Smooth muscle cell (in vitro differentiated cells): ENCODE measurements at regions not wholly inside any gene's neighbourhood (a gene's known extent, or its start where the extent isn't known, plus 50 kb on each side); places are given as distances from the start of the nearest gene placed in this dataset.
"Not testable (repeated sequence)": the region's sequence is repeated elsewhere in the genome, so short reads cannot be mapped to it uniquely, and the experiment has no call there.

Source experiments
- DNase-seq: peaks from one replicate; lab custom pipeline; 2025; ENCODE audit not compliant: unreplicated experiment; lab: John Stamatoyannopoulos, UW
- H2AFZ ChIP-seq: fragments of 200-600 bp; sonication (generic); 2 replicates; pipeline ENCODE4 v1.6.0; 2016; ENCODE audit warnings: antibody characterized with exemption, low read depth, mild to moderate bottlenecking
- H3F3A ChIP-seq: fragments of 200-600 bp; sonication (generic); 2 replicates; pipeline ENCODE4 v1.6.0; 2017; ENCODE audit warnings: antibody characterized with exemption, low read depth
- H3K27ac ChIP-seq: fragments of 200-600 bp; sonication (generic); 2 replicates; pipeline ENCODE4 v1.5.1; 2016; ENCODE audit warnings: low read depth, mild to moderate bottlenecking
- H3K27me3 ChIP-seq: fragments of 200-600 bp; sonication (generic); 2 replicates; pipeline ENCODE4 v1.6.1; 2016; ENCODE audit warnings: low read depth, mild to moderate bottlenecking
- H3K36me3 ChIP-seq: fragments of 200-600 bp; sonication (generic); 2 replicates; pipeline ENCODE4 v1.5.1; 2016; ENCODE audit warnings: low read depth
- H3K4me1 ChIP-seq: fragments of 200-600 bp; sonication (generic); 2 replicates; pipeline ENCODE4 v1.5.1; 2016; ENCODE audit warnings: low read depth
- H3K4me2 ChIP-seq: fragments of 200-600 bp; sonication (generic); 2 replicates; pipeline ENCODE4 v1.6.0; 2016; ENCODE audit warnings: mild to moderate bottlenecking
- H3K4me3 ChIP-seq: fragments of 200-600 bp; sonication (generic); 2 replicates; pipeline ENCODE4 v1.5.1; 2016; ENCODE audit warnings: mild to moderate bottlenecking
- H3K79me2 ChIP-seq: fragments of 200-600 bp; sonication (generic); 2 replicates; pipeline ENCODE4 v1.6.0; 2016; ENCODE audit warnings: low read depth, mild to moderate bottlenecking
- H3K9ac ChIP-seq: fragments of 200-600 bp; sonication (generic); 2 replicates; pipeline ENCODE4 v1.6.0; 2016; ENCODE audit warnings: low read depth
- H3K9me3 ChIP-seq: fragments of 200-600 bp; sonication (generic); replicated peaks from 2 replicates; pipeline ENCODE4 v1.5.1; 2016; ENCODE audit warnings: low read depth
- H4K20me1 ChIP-seq: fragments of 200-600 bp; sonication (generic); 2 replicates; pipeline ENCODE4 v1.6.0; 2016; ENCODE audit warnings: low read depth
- CTCF ChIP-seq: fragments of 200-600 bp; sonication (generic); IDR thresholded peaks from 2 replicates; pipeline ENCODE4 v1.5.1; 2017; ENCODE audit warnings: borderline replicate concordance, mild to moderate bottlenecking, antibody characterized with exemption; ENCODE audit not compliant: insufficient read depth, poor library complexity, severe bottlenecking
- WGBS: methylation state at CpG from one replicate; pipeline ENCODE4 v1.1.7; 2016; ENCODE audit warnings: low lambda C conversion rate; 5-methylcytosine and 5-hydroxymethylcytosine counted together

DNA sequence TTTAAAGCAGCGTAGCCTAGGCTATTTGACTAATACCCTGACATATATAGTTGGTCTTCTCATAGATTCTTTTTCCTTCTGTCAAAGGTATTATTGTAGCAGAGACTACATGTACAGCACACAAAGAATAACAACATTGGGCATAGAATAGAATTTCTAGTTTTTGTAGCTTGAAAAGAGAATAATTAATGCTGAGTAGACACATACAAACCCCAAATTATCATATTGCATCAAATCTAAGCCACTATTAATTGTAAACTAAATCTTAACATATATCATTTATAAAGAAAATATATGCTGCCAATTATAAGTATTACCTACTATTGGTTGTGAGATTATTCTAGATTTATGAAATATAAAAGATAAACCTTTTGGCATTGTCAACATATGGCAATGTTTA is 574.5 kb downstream of the SLCO4C1 start:
- Histone ChIP-seq H3K4me2 (no peak overlapping the region), H3K4me1 (no peaks in the 10 kb centered on the region), H3K79me2 (no peaks in the 10 kb centered on the region), H3K9me3 (no peaks in the 10 kb centered on the region), H3K27ac (no peak overlapping the region), H3K9ac (no peak overlapping the region), H2AFZ (no peak overlapping the region), H3K4me3 (no peak overlapping the region), H3K27me3 (no peaks in the 10 kb centered on the region), H4K20me1 (no peaks in the 10 kb centered on the region), H3K36me3 (no peaks in the 10 kb centered on the region), H3F3A (no peaks in the 10 kb centered on the region)
- 90% methylated on average over 1 of the region's 1 CpG for WGBS
- DNase-seq = no peak
- TF ChIP-seq CTCF = no peak

GRCh38 chr5:101720033-101720432 is 576.1 kb downstream of the SLCO4C1 start:
- WGBS = 91% methylated on average over 3 of the region's 3 CpGs
- Histone ChIP-seq H3K4me3 (no peak overlapping the region), H3K79me2 (no peaks in the 10 kb centered on the region), H3K9me3 (no peaks in the 10 kb centered on the region), H4K20me1 (no peaks in the 10 kb centered on the region), H3K4me1 (no peaks in the 10 kb centered on the region), H3K27ac (no peak overlapping the region), H3K9ac (no peak overlapping the region), H3K36me3 (no peaks in the 10 kb centered on the region), H3K4me2 (no peak overlapping the region), H3F3A (no peaks in the 10 kb centered on the region), H3K27me3 (no peaks in the 10 kb centered on the region), H2AFZ (no peak overlapping the region)
- DNase-seq = no peak
- TF ChIP-seq CTCF = no peak

- no peaks in the 10 kb centered on the region for H3F3A ChIP-seq
- no peaks in the 10 kb centered on the region for H3K79me2 ChIP-seq
- no peak overlapping the region for H3K27ac ChIP-seq
- no peaks in the 10 kb centered on the region for H3K9me3 ChIP-seq
- H3K27me3 ChIP-seq = no peaks in the 10 kb centered on the region
- peak overlapping the region; percentile 20 for H2AFZ ChIP-seq
- TF ChIP-seq CTCF = no peak
- H3K4me1 ChIP-seq = no peaks in the 10 kb centered on the region
- H3K4me2 ChIP-seq = no peak overlapping the region
- H3K4me3 ChIP-seq = no peak overlapping the region
- no peaks in the 10 kb centered on the region for H4K20me1 ChIP-seq
- no peaks in the 10 kb centered on the region for H3K36me3 ChIP-seq
- no peak overlapping the region for H3K9ac ChIP-seq
- no peak for DNase-seq
- 95% methylated on average over 1 of the region's 1 CpG for WGBS
These were observed 578.4 kb downstream of the SLCO4C1 start for GRCh38 chr5:101717721-101718120.

- WGBS = 80% methylated on average over 1 of the region's 1 CpG
- no peak overlapping the region for H3K9ac ChIP-seq
These were observed 579.1 kb downstream of the SLCO4C1 start for GRCh38 chr5:101716941-101717340.

DNA sequence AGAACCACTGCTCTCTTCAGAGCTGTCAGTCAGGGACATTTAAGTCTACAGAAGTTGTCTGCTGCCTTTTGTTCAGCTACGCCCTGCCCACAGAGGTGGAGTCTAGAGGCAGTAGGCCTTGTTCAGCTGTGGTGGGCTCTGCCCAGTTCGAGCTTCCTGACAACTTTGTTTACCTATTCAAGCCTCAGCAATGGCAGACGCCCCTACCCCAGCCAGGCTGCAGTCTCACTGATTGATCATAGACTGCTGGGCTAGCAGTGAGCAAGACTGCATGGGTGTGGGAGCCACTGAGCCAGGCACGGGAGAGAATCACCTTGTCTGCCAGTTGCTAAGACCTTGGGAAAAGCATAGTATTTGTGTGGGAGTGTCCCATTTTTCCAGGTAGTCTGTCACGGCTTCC is 580.3 kb downstream of the SLCO4C1 start:
- H3F3A ChIP-seq, H2AFZ ChIP-seq, H3K4me2 ChIP-seq, H3K4me1 ChIP-seq, H3K4me3 ChIP-seq, H4K20me1 ChIP-seq, H3K27ac ChIP-seq, H3K9ac ChIP-seq, H3K36me3 ChIP-seq, DNase-seq, H3K79me2 ChIP-seq, H3K9me3 ChIP-seq, H3K27me3 ChIP-seq: not testable (repeated sequence)
- WGBS = 81% methylated on average over 5 of the region's 5 CpGs

More at GRCh38 chr5:101716941-101717340, 579.1 kb downstream of the SLCO4C1 start:
- Histone ChIP-seq H3F3A (no peaks in the 10 kb centered on the region), H4K20me1 (no peaks in the 10 kb centered on the region), H3K27me3 (no peaks in the 10 kb centered on the region), H3K4me2 (no peak overlapping the region), H3K36me3 (no peaks in the 10 kb centered on the region), H3K4me1 (no peaks in the 10 kb centered on the region), H3K27ac (no peak overlapping the region), H3K9me3 (no peaks in the 10 kb centered on the region), H3K79me2 (no peaks in the 10 kb centered on the region), H2AFZ (no peak overlapping the region), H3K4me3 (no peak overlapping the region)
- no peak for TF ChIP-seq CTCF
- DNase-seq = no peak
